Prostate gland (tissue), 2 donors: ENCODE measurements at regions not wholly inside any gene's neighbourhood (a gene's known extent, or its start where the extent isn't known, plus 50 kb on each side); places are given as distances from the start of the nearest gene placed in this dataset.

Experiments
- DNase-seq: peaks from one replicate; pipeline ENCODE4 v3.0.0-alpha.2; 2019; ENCODE audit warnings: low spot score
- H3K27ac ChIP-seq, 2 donors: fragments of 200-600 bp; sonication (generic); 2 replicates each; pipeline ENCODE4 v1.5.1; 2017 to 2019
- H3K27me3 ChIP-seq: fragments of 200-600 bp; sonication (generic); replicated peaks from 2 replicates; pipeline ENCODE4 v1.5.1; 2019; ENCODE audit not compliant: insufficient read depth
- H3K36me3 ChIP-seq, 2 donors: fragments of 200-600 bp; sonication (generic); 1 replicate in 1 of 2; 2 replicates in 1 of 2; pipeline versions ENCODE4 v1.5.1 to v1.8.1; 2017 to 2019
- H3K4me1 ChIP-seq: fragments of 200-600 bp; sonication (generic); replicated peaks from 2 replicates; pipeline ENCODE4 v1.5.1; 2019
- H3K4me3 ChIP-seq, 2 donors: fragments of 200-600 bp; sonication (generic); 2 replicates each; pipeline ENCODE4 v1.5.1; 2017 to 2019
- H3K9me3 ChIP-seq: fragments of 200-600 bp; sonication (generic); 2 replicates; pipeline ENCODE4 v1.5.1; 2017
- CTCF ChIP-seq, 4 experiments: fragments of 200-600 bp in 2 of 4; fragments of 450-650 bp in 2 of 4; sonication (generic) in 2 of 4; IDR thresholded peaks; 1 replicate in 3 of 4; 2 replicates in 1 of 4; pipeline ENCODE4 v1.5.1; 2016 to 2019; ENCODE audit warnings: antibody characterized with exemption in 4 of 4, mild to moderate bottlenecking in 2 of 4, moderate library complexity in 2 of 4
- POLR2A ChIP-seq: fragments of 450-650 bp; IDR thresholded peaks from one replicate; pipeline ENCODE4 v1.6.1; 2016; ENCODE audit warnings: antibody characterized with exemption, mild to moderate bottlenecking
- POLR2AphosphoS5 ChIP-seq: sonication (generic); formaldehyde crosslinking; IDR thresholded peaks from one replicate; pipeline ENCODE4 v1.6.1; 2017; ENCODE audit warnings: antibody characterized with exemption
- WGBS: methylation state at CpG from one replicate; pipeline ENCODE4 v1.1.5; 2018; 5-methylcytosine and 5-hydroxymethylcytosine counted together
- intact Hi-C: fragments of 100-400 bp; cut with DNase I; formaldehyde crosslinking; loops from one replicate; pipeline ENCODE4 v1.14.2; 2022

GRCh38 chr2:160994141-160995002 is 165.9 kb upstream of the TANK start:
- Histone ChIP-seq H3K4me3 (no peak overlapping the region), H3K4me1 (no peaks in the 10 kb centered on the region), H3K36me3 (no peaks in the 10 kb centered on the region), H3K27ac (peak overlapping the region in 1 of 2 donors; percentile 23), H3K27me3 (no peaks in the 10 kb centered on the region), H3K9me3 (no peaks in the 10 kb centered on the region)
- intact Hi-C loops = loop anchor here (2.0 to 5.0 kb wide), 3 partner anchors 677 to 884 kb away; no protein-coding TSS in a partner anchor
- peak; percentile 81 for DNase-seq
- TF ChIP-seq POLR2AphosphoS5 (peak; percentile 87), POLR2A (no peak), CTCF (IDR thresholded peaks at IDR 0.05) (peak; percentile 77 to 93 (median 88))
- WGBS = 43% methylated on average over 16 of the region's 16 CpGs

DNA sequence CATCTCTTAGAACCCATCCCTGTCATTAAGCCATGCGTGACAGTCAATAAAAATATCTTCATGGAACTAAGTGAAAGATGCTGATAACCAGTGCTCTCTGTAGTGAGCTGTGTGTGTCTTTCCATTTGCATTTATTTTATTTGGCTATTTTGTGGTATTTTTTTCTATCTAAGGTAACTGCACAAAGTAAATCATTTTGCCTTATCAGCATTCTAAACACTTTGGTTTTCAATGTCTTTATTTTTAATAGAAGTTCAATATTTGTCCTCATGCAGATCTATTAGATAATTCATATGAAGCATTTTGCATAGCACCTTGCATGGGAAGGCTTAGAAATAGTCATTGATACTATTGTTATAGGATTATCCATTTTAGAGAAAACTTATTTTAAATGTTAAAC is 163.6 kb upstream of the TANK start:
- 92% methylated on average over 1 of the region's 1 CpG for WGBS
- Histone ChIP-seq H3K27me3 (no peaks in the 10 kb centered on the region), H3K4me1 (no peaks in the 10 kb centered on the region), H3K27ac (no peak overlapping the region), H3K36me3 (no peaks in the 10 kb centered on the region), H3K4me3 (no peak overlapping the region), H3K9me3 (no peaks in the 10 kb centered on the region)
- no peak for DNase-seq
- intact Hi-C loops = no loop called here
- TF ChIP-seq POLR2AphosphoS5 (no peak), CTCF (IDR thresholded peaks at IDR 0.05) (no peak), POLR2A (no peak)

- TF ChIP-seq POLR2AphosphoS5 (no peak), CTCF (IDR thresholded peaks at IDR 0.05) (peak in 1 of 4 experiments; percentile 31)
- Histone ChIP-seq H3K27me3 (peaks cover 1% of the 10 kb centered on the region), H3K4me1 (no peaks in the 10 kb centered on the region), H3K36me3 (no peaks in the 10 kb centered on the region), H3K9me3 (no peaks in the 10 kb centered on the region), H3K4me3 (no peak overlapping the region), H3K27ac (no peak overlapping the region)
- intact Hi-C loops = no loop called here
- no peak for DNase-seq
- WGBS = 51% methylated on average over 2 of the region's 2 CpGs
Observed at GRCh38 chr2:161004379-161004778, 155.8 kb upstream of the TANK start.

DNA sequence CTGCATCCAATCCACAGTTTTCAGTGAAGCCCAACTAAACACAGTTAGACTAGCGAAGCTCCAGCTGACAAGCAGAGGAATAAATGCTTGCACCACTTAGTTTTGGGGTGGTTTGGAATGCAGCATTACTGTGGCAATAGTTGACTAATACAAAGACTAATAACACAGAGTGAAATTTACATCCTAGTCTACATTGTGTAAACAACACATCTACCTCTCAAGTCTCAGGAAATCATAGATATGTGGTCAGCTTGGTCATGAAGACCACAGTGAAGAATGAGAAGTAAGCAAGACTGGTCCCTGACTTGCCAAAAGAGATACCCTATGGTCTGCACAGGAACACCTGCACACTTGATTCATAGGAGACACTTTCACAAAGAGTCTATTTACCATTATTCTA is 155.1 kb upstream of the TANK start:
- no peaks in the 10 kb centered on the region for H3K4me1 ChIP-seq
- intact Hi-C loops = no loop called here
- no peak overlapping the region for H3K27ac ChIP-seq
- no peak for DNase-seq
- peaks cover 1% of the 10 kb centered on the region for H3K27me3 ChIP-seq
- H3K36me3 ChIP-seq = no peaks in the 10 kb centered on the region
- WGBS = 0% methylated on average over 1 of the region's 1 CpG
- TF ChIP-seq CTCF (IDR thresholded peaks at IDR 0.05) (no peak), POLR2A (no peak), POLR2AphosphoS5 (no peak)
- H3K4me3 ChIP-seq = no peak overlapping the region
- no peaks in the 10 kb centered on the region for H3K9me3 ChIP-seq

DNA sequence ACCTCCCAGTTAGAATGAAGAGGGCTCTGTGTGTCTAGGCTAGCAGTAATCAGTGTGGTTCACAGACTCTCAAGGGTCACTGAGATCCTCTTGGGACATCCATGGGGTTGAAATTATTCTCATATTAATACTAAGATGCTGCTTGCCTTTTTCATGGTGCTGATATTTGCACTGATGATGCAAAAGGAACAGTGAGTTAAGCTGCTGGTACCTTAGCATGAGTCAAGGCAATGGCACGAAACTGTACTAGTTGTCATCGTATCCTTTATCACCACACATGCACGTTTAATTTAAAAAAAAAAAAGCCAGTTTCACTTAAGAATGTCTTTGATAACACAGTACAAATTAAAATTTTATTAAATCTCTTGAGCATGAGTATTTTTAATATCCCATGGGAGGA is 151.9 kb upstream of the TANK start:
- intact Hi-C loops = no loop called here
- Histone ChIP-seq H3K9me3 (no peaks in the 10 kb centered on the region), H3K4me3 (no peak overlapping the region), H3K27ac (no peak overlapping the region), H3K27me3 (peaks cover 1% of the 10 kb centered on the region), H3K36me3 (no peaks in the 10 kb centered on the region), H3K4me1 (no peaks in the 10 kb centered on the region)
- TF ChIP-seq CTCF (IDR thresholded peaks at IDR 0.05) (no peak), POLR2AphosphoS5 (no peak), POLR2A (no peak)
- DNase-seq = no peak
- WGBS = 88% methylated on average over 3 of the region's 3 CpGs
